SK-N-SH (cell line): ENCODE measurements at regions not wholly inside any gene's neighbourhood (a gene's known extent, or its start where the extent isn't known, plus 50 kb on each side); places are given as distances from the start of the nearest gene placed in this dataset.

Source experiments
- CTCF ChIA-PET: fragments of 300-600, 350-600 bp; formaldehyde crosslinking; extraction: SDS; loops from one replicate; lab custom pipeline; 2021; lab: Yijun Ruan, JAX
- POLR2A ChIA-PET: fragments of 350-600 bp; sonication (Branson Sonifier 250); formaldehyde crosslinking; extraction: SDS; loops from one replicate; lab custom pipeline; 2020; ENCODE audit warnings: antibody characterized with exemption, inconsistent platforms; lab: Yijun Ruan, JAX
- DNase-seq: peaks from one replicate; pipeline ENCODE4 v3.0.0; 2012
- H2AFZ ChIP-seq: fragments of 200-600 bp; sonication (generic); 2 replicates; pipeline ENCODE4 v1.8.1; 2016; ENCODE audit warnings: antibody characterized with exemption, mild to moderate bottlenecking, low read depth
- H3F3A ChIP-seq: fragments of 200-600 bp; sonication (generic); replicated peaks from 2 replicates; pipeline ENCODE3; 2016; ENCODE audit warnings: antibody characterized with exemption, mild to moderate bottlenecking; ENCODE audit not compliant: insufficient read depth
- H3K27ac ChIP-seq, 2 experiments: fragments of 200-500 bp in 1 of 2; fragments of 200-600 bp in 1 of 2; sonication (Bioruptor generic) in 1 of 2; sonication (generic), shearing (Covaris generic) in 1 of 2; 2 replicates each; pipeline versions ENCODE4 v1.5.1 to v1.6.1; 2014 to 2016; ENCODE audit warnings: low read depth in 2 of 2, inconsistent platforms in 1 of 2, low read length in 1 of 2, mild to moderate bottlenecking in 1 of 2, mixed read lengths in 1 of 2
- H3K27me3 ChIP-seq: fragments of 200-600 bp; sonication (generic), shearing (Covaris generic); 2 replicates; pipeline ENCODE4 v1.6.1; 2016; ENCODE audit warnings: mixed run types; ENCODE audit not compliant: insufficient read depth
- H3K36me3 ChIP-seq, 2 experiments: fragments of 200-500 bp in 1 of 2; fragments of 200-600 bp in 1 of 2; sonication (Bioruptor generic) in 1 of 2; sonication (generic) in 1 of 2; replicated peaks in 1 of 2; 2 replicates each; pipeline versions ENCODE3 to v1.5.1; 2014 to 2016; ENCODE audit warnings: low read length in 1 of 2, mild to moderate bottlenecking in 1 of 2; ENCODE audit not compliant: insufficient read depth in 2 of 2, control insufficient read depth in 1 of 2
- H3K4me1 ChIP-seq, 2 experiments: fragments of 200-500 bp in 1 of 2; fragments of 200-600 bp in 1 of 2; sonication (Bioruptor generic) in 1 of 2; sonication (generic), shearing (Covaris generic) in 1 of 2; 2 replicates each; pipeline versions ENCODE4 v1.5.1 to v1.6.1; 2014 to 2016; ENCODE audit warnings: low read depth in 1 of 2, low read length in 1 of 2, mixed run types in 1 of 2; ENCODE audit not compliant: insufficient read depth in 2 of 2, control insufficient read depth in 1 of 2
- H3K4me2 ChIP-seq: fragments of 200-600 bp; sonication (generic), shearing (Covaris generic); 2 replicates; pipeline ENCODE4 v1.6.1; 2017; ENCODE audit warnings: mixed run types
- H3K4me3 ChIP-seq, 2 experiments: fragments of 200-500 bp in 1 of 2; fragments of 200-600 bp in 1 of 2; sonication (Bioruptor generic) in 1 of 2; sonication (generic), shearing (Covaris generic) in 1 of 2; 2 replicates each; pipeline versions ENCODE4 v1.5.1 to v1.8.1; 2014 to 2016; ENCODE audit warnings: low read depth in 2 of 2, inconsistent platforms in 1 of 2, low read length in 1 of 2, mild to moderate bottlenecking in 1 of 2, mixed read lengths in 1 of 2, moderate library complexity in 1 of 2
- H3K79me2 ChIP-seq: fragments of 200-600 bp; sonication (generic); 2 replicates; pipeline ENCODE4 v1.8.1; 2017; ENCODE audit warnings: mild to moderate bottlenecking; ENCODE audit not compliant: insufficient read depth
- H3K9ac ChIP-seq: fragments of 200-600 bp; sonication (generic); 2 replicates; pipeline ENCODE4 v1.6.1; 2017; ENCODE audit warnings: mixed run types
- H3K9me2 ChIP-seq: fragments of 200-600 bp; sonication (generic); 2 replicates; pipeline ENCODE4 v1.6.1; 2017; ENCODE audit warnings: mixed run types
- H3K9me3 ChIP-seq: fragments of 200-600 bp; sonication (generic); 2 replicates; pipeline ENCODE4 v1.6.1; 2017; ENCODE audit warnings: mixed run types, mild to moderate bottlenecking, moderate library complexity
- H4K20me1 ChIP-seq: fragments of 200-600 bp; sonication (generic); 2 replicates; pipeline ENCODE4 v1.6.1; 2017; ENCODE audit warnings: mild to moderate bottlenecking, mixed run types; ENCODE audit not compliant: insufficient read depth
- EP300 ChIP-seq, 2 experiments: IDR thresholded peaks; 2 replicates each; pipeline versions ENCODE4 v1.4.0 to v1.6.1; 2012; ENCODE audit warnings: borderline replicate concordance in 1 of 2, low read depth in 1 of 2, low read length in 1 of 2
- FOXJ3 ChIP-seq: sonication (generic); formaldehyde crosslinking; IDR thresholded peaks from 2 replicates; pipeline ENCODE4 v1.5.1; 2020; ENCODE audit warnings: mild to moderate bottlenecking, missing genetic modification reagents
- FOXM1 ChIP-seq: IDR thresholded peaks from 2 replicates; pipeline ENCODE4 v1.4.0; 2012; ENCODE audit warnings: low read depth, mild to moderate bottlenecking
- JUND ChIP-seq: IDR thresholded peaks from 2 replicates; pipeline ENCODE4 v1.4.0; 2012
- MAX ChIP-seq: IDR thresholded peaks from 2 replicates; pipeline ENCODE4 v1.4.0; 2012; ENCODE audit warnings: low read depth
- MEF2A ChIP-seq: IDR thresholded peaks from 2 replicates; pipeline ENCODE4 v1.4.0; 2012; ENCODE audit warnings: low read depth, borderline replicate concordance
- PBX3 ChIP-seq: IDR thresholded peaks from 2 replicates; pipeline ENCODE4; 2012
- RCOR1 ChIP-seq: fragments of 150-350 bp; IDR thresholded peaks from 2 replicates; pipeline ENCODE4 v1.6.1; 2017; ENCODE audit warnings: antibody characterized with exemption, low read length
- SIN3A ChIP-seq: IDR thresholded peaks from 2 replicates; pipeline ENCODE4 v1.6.1; 2012; ENCODE audit warnings: low read depth, mild to moderate bottlenecking, low read length, moderate library complexity, borderline replicate concordance
- TAF1 ChIP-seq: IDR thresholded peaks from 2 replicates; pipeline ENCODE4 v1.6.1; 2012; ENCODE audit warnings: low read depth, mild to moderate bottlenecking, low read length, moderate library complexity, borderline replicate concordance
- TCF12 ChIP-seq: IDR thresholded peaks from 2 replicates; pipeline ENCODE4 v1.4.0; 2012
- WGBS: methylation state at CpG from one replicate; pipeline ENCODE4 v1.1.6; 2017; ENCODE audit warnings: low lambda C conversion rate; 5-methylcytosine and 5-hydroxymethylcytosine counted together
- TF ChIP-seq, protein P1 (sequence below): fragments of 150-350 bp; IDR thresholded peaks from 2 replicates; pipeline ENCODE4 v1.6.1; 2017; ENCODE audit warnings: antibody characterized with exemption, low read length, low read depth, borderline replicate concordance

DNA sequence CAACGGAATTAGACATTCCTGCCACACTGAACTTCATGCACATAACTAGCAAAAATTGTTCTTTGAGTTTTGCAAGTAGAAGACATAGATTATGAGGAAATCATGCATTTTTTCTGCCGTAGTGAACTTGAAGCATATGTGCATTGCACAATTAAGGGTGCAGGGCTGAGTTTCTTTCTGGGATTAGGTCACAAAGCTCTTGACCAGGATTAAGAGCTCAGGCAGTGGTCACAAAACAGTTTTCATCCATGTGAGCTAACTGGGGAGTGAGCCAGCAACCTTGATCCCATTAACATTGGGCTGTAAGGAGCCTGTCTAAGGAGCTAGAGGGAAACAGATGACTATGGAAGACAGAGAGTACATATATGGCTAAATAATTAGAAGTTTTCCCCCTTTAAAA, 143.7 kb downstream of the PMP22 start (continued):
- TF ChIP-seq FOXJ3 (CRISPR knock-in tag) (no peak), RCOR1 (no peak), JUND (no peak), TAF1 (no peak), MAX (no peak), TCF12 (no peak), FOXM1 (no peak)

- WGBS, result 0% methylated on average over 3 of the region's 3 CpGs
Observed at GRCh38 chr17:15119968-15120367, 145.2 kb downstream of the PMP22 start.

DNA sequence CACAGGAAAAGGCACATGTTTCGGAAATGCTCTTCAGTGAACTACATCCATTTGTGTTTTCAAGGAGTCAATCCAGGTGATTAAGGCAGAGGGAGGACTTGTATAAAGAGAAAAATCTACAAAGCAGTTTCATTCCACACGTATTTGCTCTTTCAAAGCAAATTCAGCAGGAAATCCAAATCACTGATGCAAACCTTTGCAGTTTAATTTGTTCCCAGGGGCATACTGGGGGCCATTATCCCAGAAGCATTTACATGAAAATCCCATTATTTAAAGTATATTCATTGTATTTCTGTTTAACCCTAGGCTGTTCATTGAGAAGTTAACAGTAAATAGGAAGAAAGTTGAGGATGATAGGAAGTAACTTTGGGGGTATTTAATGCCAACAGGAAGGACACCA, 147.9 kb downstream of the PMP22 start:
- TF ChIP-seq SIN3A, result no peak
- TF ChIP-seq MEF2A, result no peak
- no peak for TF ChIP-seq PBX3
- no peak for TF ChIP-seq RCOR1
- TF ChIP-seq, all 33 proteins: peak for 0
- DNase-seq, result no peak
- Histone ChIP-seq H3K4me1 (no peaks in the 10 kb centered on the region; a peak in 1 of 4 replicates), H3F3A (no peaks in the 10 kb centered on the region), H2AFZ (no peak overlapping the region), H3K4me3 (no peak overlapping the region), H4K20me1 (no peaks in the 10 kb centered on the region), H3K36me3 (no peaks in the 10 kb centered on the region), H3K9ac (no peak overlapping the region), H3K79me2 (no peaks in the 10 kb centered on the region), H3K9me2 (no peaks in the 10 kb centered on the region), H3K9me3 (no peaks in the 10 kb centered on the region), H3K27me3 (no peaks in the 10 kb centered on the region; the same call in 1 of the 2 replicates), H3K4me2 (no peak overlapping the region), H3K27ac (no peak overlapping the region)
- ChIA-PET POLR2A (no interaction called here), CTCF (no interaction called here)
- WGBS, result 5% methylated on average over 2 of the region's 2 CpGs

More at GRCh38 chr17:15119968-15120367, 145.2 kb downstream of the PMP22 start:
- CTCF ChIA-PET, result no interaction called here
- Histone ChIP-seq H3F3A (no peaks in the 10 kb centered on the region), H3K27ac (no peak overlapping the region), H3K79me2 (no peaks in the 10 kb centered on the region), H3K36me3 (no peaks in the 10 kb centered on the region), H3K9me2 (no peaks in the 10 kb centered on the region), H3K4me2 (no peak overlapping the region), H3K27me3 (no peaks in the 10 kb centered on the region), H3K9me3 (no peaks in the 10 kb centered on the region)
- TF ChIP-seq, protein P1, sequence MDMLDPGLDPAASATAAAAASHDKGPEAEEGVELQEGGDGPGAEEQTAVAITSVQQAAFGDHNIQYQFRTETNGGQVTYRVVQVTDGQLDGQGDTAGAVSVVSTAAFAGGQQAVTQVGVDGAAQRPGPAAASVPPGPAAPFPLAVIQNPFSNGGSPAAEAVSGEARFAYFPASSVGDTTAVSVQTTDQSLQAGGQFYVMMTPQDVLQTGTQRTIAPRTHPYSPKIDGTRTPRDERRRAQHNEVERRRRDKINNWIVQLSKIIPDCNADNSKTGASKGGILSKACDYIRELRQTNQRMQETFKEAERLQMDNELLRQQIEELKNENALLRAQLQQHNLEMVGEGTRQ, result no peak
- TF ChIP-seq EP300 (IDR thresholded peaks at IDR 0.05; ENCODE audit: borderline replicate concordance in 1 of 2, low read depth in 1 of 2, low read length in 1 of 2), result no peak
- TF ChIP-seq, all 33 proteins: peak for 0
- H4K20me1 ChIP-seq, result no peaks in the 10 kb centered on the region
- POLR2A ChIA-PET, result no interaction called here
- no peaks in the 10 kb centered on the region for H3K4me1 ChIP-seq
- DNase-seq, result no peak
- H3K9ac ChIP-seq, result no peak overlapping the region
- no peak overlapping the region for H3K4me3 ChIP-seq
- H2AFZ ChIP-seq, result no peak overlapping the region
